ENCODE measurements at regions not wholly inside any gene's neighbourhood (a gene's known extent, or its start where the extent isn't known, plus 50 kb on each side); places are given as distances from the start of the nearest gene placed in this dataset.

- peaks cover 5% of the 10 kb centered on the region for H3K27me3 Mint-ChIP-seq (ENCODE audit: insufficient read depth)
- H3K27ac Mint-ChIP-seq, result no peak overlapping the region
- no peak overlapping the region for H3K9ac ChIP-seq (ENCODE audit: extremely low read depth, low read length, poor library complexity, severe bottlenecking)
- peaks cover 38% of the 10 kb centered on the region for H3K4me1 Mint-ChIP-seq
- H3K27ac ChIP-seq (ENCODE audit: low read depth, low read length), result no peak overlapping the region
- no peaks in the 10 kb centered on the region for H3K36me3 Mint-ChIP-seq (ENCODE audit: low read depth)
- no peak for DNase-seq
- H3K36me3 ChIP-seq (ENCODE audit: control insufficient read depth, insufficient read depth, low read length), result no peaks in the 10 kb centered on the region
- TF ChIP-seq CTCF (conservative IDR thresholded peaks at IDR 0.05), result no peak
- H3K4me1 ChIP-seq (ENCODE audit: control insufficient read depth, insufficient read depth, low read length), result peaks cover 4% of the 10 kb centered on the region
- 90 to 95% methylated on average over 5 to 10 of the region's 10 CpGs for WGBS, 2 experiments (ENCODE audit: insufficient coverage in 1 of 2, insufficient read length in 1 of 2)
- no peaks in the 10 kb centered on the region for H3K27me3 ChIP-seq (ENCODE audit: control insufficient read depth, insufficient read depth, low read length, poor library complexity, severe bottlenecking)
- no peak overlapping the region for H3K4me3 Mint-ChIP-seq
- H3K9me3 ChIP-seq (ENCODE audit: control insufficient read depth, low read length), result no peaks in the 10 kb centered on the region
- H3K4me3 ChIP-seq (ENCODE audit: low read length), result no peak overlapping the region
- H3K9me3 Mint-ChIP-seq, result no peaks in the 10 kb centered on the region
Observed at GRCh38 chr6:10310826-10311225, 104.0 kb downstream of the TFAP2A start.

- no peak for TF ChIP-seq CTCF (conservative IDR thresholded peaks at IDR 0.05)
- Mint-ChIP-seq H3K27me3 (ENCODE audit: insufficient read depth) (peaks cover 2% of the 10 kb centered on the region), H3K4me1 (peaks cover 35% of the 10 kb centered on the region), H3K4me3 (no peak overlapping the region), H3K27ac (no peak overlapping the region), H3K36me3 (ENCODE audit: low read depth) (no peaks in the 10 kb centered on the region), H3K9me3 (no peaks in the 10 kb centered on the region)
- Histone ChIP-seq H3K4me3 (ENCODE audit: low read length) (no peak overlapping the region), H3K27ac (ENCODE audit: low read depth, low read length) (no peak overlapping the region), H3K9me3 (ENCODE audit: control insufficient read depth, low read length) (no peaks in the 10 kb centered on the region), H3K4me1 (ENCODE audit: control insufficient read depth, insufficient read depth, low read length) (peaks cover 4% of the 10 kb centered on the region), H3K9ac (ENCODE audit: extremely low read depth, low read length, poor library complexity, severe bottlenecking) (no peak overlapping the region), H3K36me3 (ENCODE audit: control insufficient read depth, insufficient read depth, low read length) (no peaks in the 10 kb centered on the region), H3K27me3 (ENCODE audit: control insufficient read depth, insufficient read depth, low read length, poor library complexity, severe bottlenecking) (no peaks in the 10 kb centered on the region)
- no peak for DNase-seq
- 72 to 80% methylated on average over 1 to 2 of the region's 4 CpGs for WGBS, 2 experiments (ENCODE audit: insufficient coverage in 1 of 2, insufficient read length in 1 of 2)
Observed at GRCh38 chr6:10310330-10310653, 104.6 kb downstream of the TFAP2A start.

GRCh38 chr6:10309457-10310329 is 105.2 kb downstream of the TFAP2A start:
- Histone ChIP-seq H3K9me3 (ENCODE audit: control insufficient read depth, low read length) (no peaks in the 10 kb centered on the region), H3K9ac (ENCODE audit: extremely low read depth, low read length, poor library complexity, severe bottlenecking) (no peak overlapping the region), H3K27ac (ENCODE audit: low read depth, low read length) (no peak overlapping the region), H3K36me3 (ENCODE audit: control insufficient read depth, insufficient read depth, low read length) (no peaks in the 10 kb centered on the region), H3K27me3 (ENCODE audit: control insufficient read depth, insufficient read depth, low read length, poor library complexity, severe bottlenecking) (no peaks in the 10 kb centered on the region), H3K4me1 (ENCODE audit: control insufficient read depth, insufficient read depth, low read length) (peaks cover 3% of the 10 kb centered on the region), H3K4me3 (ENCODE audit: low read length) (no peak overlapping the region)
- no peaks in the 10 kb centered on the region for H3K9me3 Mint-ChIP-seq
- H3K36me3 Mint-ChIP-seq (ENCODE audit: low read depth), result no peaks in the 10 kb centered on the region
- 64 to 79% methylated on average over 5 to 7 of the region's 7 CpGs for WGBS, 2 experiments (ENCODE audit: insufficient coverage in 1 of 2, insufficient read length in 1 of 2)
- peaks cover 2% of the 10 kb centered on the region for H3K27me3 Mint-ChIP-seq (ENCODE audit: insufficient read depth)
- no peak for DNase-seq
- no peak overlapping the region for H3K27ac Mint-ChIP-seq
- H3K4me1 Mint-ChIP-seq, result peaks cover 29% of the 10 kb centered on the region
- H3K4me3 Mint-ChIP-seq, result no peak overlapping the region
- TF ChIP-seq CTCF (conservative IDR thresholded peaks at IDR 0.05), result no peak

All from endodermal cell (in vitro differentiated cells).